Keratinocyte (primary cell): ENCODE measurements at regions not wholly inside any gene's neighbourhood (a gene's known extent, or its start where the extent isn't known, plus 50 kb on each side); places are given as distances from the start of the nearest gene placed in this dataset.

ENCODE experiments used
- DNase-seq: peaks from one replicate; pipeline ENCODE4 v3.0.0-alpha.2; 2011; ENCODE audit warnings: low read depth, missing footprints, low spot score
- FAIRE-seq: peaks from 2 replicates; lab custom pipeline; 2011; peaks lifted over from hg19 to GRCh38; lab: Jason Lieb, UNC
- H2AFZ ChIP-seq: 2 replicates; pipeline ENCODE4 v1.6.0; 2012; ENCODE audit warnings: low read length, control low read depth, inconsistent platforms; ENCODE audit not compliant: control insufficient read depth
- H3K27ac ChIP-seq: 2 replicates; pipeline ENCODE4 v1.5.1; 2011; ENCODE audit warnings: low read length; ENCODE audit not compliant: control insufficient read depth, insufficient read depth
- H3K27me3 ChIP-seq: 3 replicates; pipeline ENCODE4 v1.6.0; 2011; ENCODE audit warnings: low read length; ENCODE audit not compliant: control insufficient read depth, insufficient read depth; ENCODE audit errors: extremely low read depth
- H3K36me3 ChIP-seq, 2 experiments: 2 replicates in 1 of 2; 3 replicates in 1 of 2; pipeline ENCODE4 v1.5.1; 2011; ENCODE audit warnings: low read length in 2 of 2, mild to moderate bottlenecking in 1 of 2; ENCODE audit not compliant: control insufficient read depth in 2 of 2, insufficient read depth in 2 of 2; ENCODE audit errors: extremely low read depth in 1 of 2
- H3K4me1 ChIP-seq: 3 replicates; pipeline ENCODE4 v1.5.1; 2011; ENCODE audit warnings: low read length; ENCODE audit not compliant: control insufficient read depth, insufficient read depth; ENCODE audit errors: extremely low read depth
- H3K4me2 ChIP-seq: 3 replicates; pipeline ENCODE4 v1.6.0; 2011; ENCODE audit warnings: low read depth, low read length; ENCODE audit not compliant: control insufficient read depth, insufficient read depth; ENCODE audit errors: extremely low read depth
- H3K4me3 ChIP-seq, 3 experiments: fragments of 200-600 bp in 1 of 3; sonication (generic) in 1 of 3; 2 replicates in 2 of 3; 3 replicates in 1 of 3; pipeline ENCODE4 v1.5.1; 2011 to 2016; ENCODE audit warnings: low read length in 3 of 3, mild to moderate bottlenecking in 3 of 3, control low read depth in 2 of 3, inconsistent platforms in 1 of 3, low read depth in 1 of 3, mixed read lengths in 1 of 3, mixed run types in 1 of 3, moderate library complexity in 1 of 3; ENCODE audit not compliant: control insufficient read depth in 2 of 3, insufficient read depth in 2 of 3; ENCODE audit errors: extremely low read depth in 1 of 3
- H3K79me2 ChIP-seq: 2 replicates; pipeline ENCODE4 v1.6.0; 2012; ENCODE audit warnings: low read length; ENCODE audit not compliant: control insufficient read depth, insufficient read depth
- H3K9ac ChIP-seq: 3 replicates; pipeline ENCODE4 v1.6.0; 2011; ENCODE audit warnings: low read length; ENCODE audit not compliant: control insufficient read depth, insufficient read depth; ENCODE audit errors: extremely low read depth
- H3K9me1 ChIP-seq: 3 replicates; pipeline ENCODE4 v1.6.0; 2011; ENCODE audit warnings: low read length; ENCODE audit not compliant: control insufficient read depth, insufficient read depth; ENCODE audit errors: extremely low read depth
- H3K9me3 ChIP-seq: 2 replicates; pipeline ENCODE4 v1.5.1; 2012; ENCODE audit warnings: low read depth, low read length; ENCODE audit not compliant: control insufficient read depth
- H4K20me1 ChIP-seq: 3 replicates; pipeline ENCODE4 v1.6.0; 2011; ENCODE audit warnings: low read length; ENCODE audit not compliant: control insufficient read depth, insufficient read depth; ENCODE audit errors: extremely low read depth
- EZH2 ChIP-seq: IDR thresholded peaks from one replicate; pipeline ENCODE4 v1.6.1; 2012; ENCODE audit warnings: inconsistent platforms, mild to moderate bottlenecking, low read length, moderate library complexity
- dilution Hi-C: fragments of 300-500 bp; cut with MboI; formaldehyde crosslinking; loops from one replicate; pipeline ENCODE4 v1.7.0; 2020; ENCODE audit warnings: low sequenced_read_pairs; ENCODE audit not compliant: extremely low pct_ligation_motif_present
- TF ChIP-seq, protein P1 (sequence below), 3 experiments: IDR thresholded peaks in 1 of 3; conservative IDR thresholded peaks in 1 of 3; optimal IDR thresholded peaks in 1 of 3; 2 replicates in 2 of 3; 3 replicates in 1 of 3; pipeline versions ENCODE3 to v1.5.1; 2011; ENCODE audit warnings: low read length in 3 of 3, mild to moderate bottlenecking in 3 of 3, moderate library complexity in 2 of 3, control low read depth in 1 of 3, inconsistent platforms in 1 of 3; ENCODE audit not compliant: insufficient read depth in 2 of 3; ENCODE audit errors: extremely low read depth in 1 of 3

DNA sequence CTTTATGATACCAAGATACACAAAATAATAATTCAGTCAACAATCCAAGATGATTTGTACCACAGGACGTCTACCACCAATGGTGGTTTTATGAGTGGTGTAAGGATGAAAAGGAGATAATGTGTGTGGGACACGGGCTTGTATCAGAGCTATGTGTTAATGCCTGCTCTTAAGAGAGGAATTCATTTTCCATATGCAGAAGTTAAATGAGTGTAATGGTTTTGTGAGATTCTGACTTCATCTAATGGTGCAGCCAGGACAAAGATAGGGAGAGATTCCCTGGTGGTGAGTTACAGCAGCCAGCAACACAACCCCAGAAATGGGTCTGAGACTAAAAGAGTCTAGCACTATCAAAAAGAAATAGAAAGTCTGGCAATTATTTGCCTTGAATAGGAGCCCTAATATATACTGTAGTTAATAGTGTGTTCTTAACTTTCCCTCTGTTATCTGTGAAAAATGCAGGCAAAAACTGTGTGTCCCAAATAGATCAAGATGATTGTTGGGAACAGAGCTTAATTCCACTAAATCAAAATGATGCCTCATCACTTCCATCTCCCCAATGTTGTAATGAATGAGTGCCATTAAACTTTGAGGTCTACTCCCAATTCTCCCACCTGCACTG lies 455.0 kb upstream of the TCF4 start:
- Histone ChIP-seq H3K79me2 (no peaks in the 10 kb centered on the region), H3K9me1 (no peaks in the 10 kb centered on the region), H4K20me1 (no peaks in the 10 kb centered on the region), H3K36me3 (no peaks in the 10 kb centered on the region), H2AFZ (no peak overlapping the region), H3K27ac (no peak overlapping the region), H3K9me3 (no peaks in the 10 kb centered on the region), H3K9ac (no peak overlapping the region), H3K27me3 (no peaks in the 10 kb centered on the region), H3K4me2 (no peak overlapping the region), H3K4me3 (no peak overlapping the region), H3K4me1 (no peaks in the 10 kb centered on the region)
- DNase-seq: no peak
- no peak for FAIRE-seq
- dilution Hi-C loops: no loop called here
- TF ChIP-seq, protein P1, sequence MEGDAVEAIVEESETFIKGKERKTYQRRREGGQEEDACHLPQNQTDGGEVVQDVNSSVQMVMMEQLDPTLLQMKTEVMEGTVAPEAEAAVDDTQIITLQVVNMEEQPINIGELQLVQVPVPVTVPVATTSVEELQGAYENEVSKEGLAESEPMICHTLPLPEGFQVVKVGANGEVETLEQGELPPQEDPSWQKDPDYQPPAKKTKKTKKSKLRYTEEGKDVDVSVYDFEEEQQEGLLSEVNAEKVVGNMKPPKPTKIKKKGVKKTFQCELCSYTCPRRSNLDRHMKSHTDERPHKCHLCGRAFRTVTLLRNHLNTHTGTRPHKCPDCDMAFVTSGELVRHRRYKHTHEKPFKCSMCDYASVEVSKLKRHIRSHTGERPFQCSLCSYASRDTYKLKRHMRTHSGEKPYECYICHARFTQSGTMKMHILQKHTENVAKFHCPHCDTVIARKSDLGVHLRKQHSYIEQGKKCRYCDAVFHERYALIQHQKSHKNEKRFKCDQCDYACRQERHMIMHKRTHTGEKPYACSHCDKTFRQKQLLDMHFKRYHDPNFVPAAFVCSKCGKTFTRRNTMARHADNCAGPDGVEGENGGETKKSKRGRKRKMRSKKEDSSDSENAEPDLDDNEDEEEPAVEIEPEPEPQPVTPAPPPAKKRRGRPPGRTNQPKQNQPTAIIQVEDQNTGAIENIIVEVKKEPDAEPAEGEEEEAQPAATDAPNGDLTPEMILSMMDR (optimal IDR thresholded peaks at IDR 0.05 in 1 of 3, IDR thresholded peaks at IDR 0.05 in 1 of 3, conservative IDR thresholded peaks at IDR 0.05 in 1 of 3; ENCODE audit: extremely low read depth in 1 of 3, insufficient read depth in 2 of 3, low read length in 3 of 3): no peak
- no peak for TF ChIP-seq EZH2

DNA sequence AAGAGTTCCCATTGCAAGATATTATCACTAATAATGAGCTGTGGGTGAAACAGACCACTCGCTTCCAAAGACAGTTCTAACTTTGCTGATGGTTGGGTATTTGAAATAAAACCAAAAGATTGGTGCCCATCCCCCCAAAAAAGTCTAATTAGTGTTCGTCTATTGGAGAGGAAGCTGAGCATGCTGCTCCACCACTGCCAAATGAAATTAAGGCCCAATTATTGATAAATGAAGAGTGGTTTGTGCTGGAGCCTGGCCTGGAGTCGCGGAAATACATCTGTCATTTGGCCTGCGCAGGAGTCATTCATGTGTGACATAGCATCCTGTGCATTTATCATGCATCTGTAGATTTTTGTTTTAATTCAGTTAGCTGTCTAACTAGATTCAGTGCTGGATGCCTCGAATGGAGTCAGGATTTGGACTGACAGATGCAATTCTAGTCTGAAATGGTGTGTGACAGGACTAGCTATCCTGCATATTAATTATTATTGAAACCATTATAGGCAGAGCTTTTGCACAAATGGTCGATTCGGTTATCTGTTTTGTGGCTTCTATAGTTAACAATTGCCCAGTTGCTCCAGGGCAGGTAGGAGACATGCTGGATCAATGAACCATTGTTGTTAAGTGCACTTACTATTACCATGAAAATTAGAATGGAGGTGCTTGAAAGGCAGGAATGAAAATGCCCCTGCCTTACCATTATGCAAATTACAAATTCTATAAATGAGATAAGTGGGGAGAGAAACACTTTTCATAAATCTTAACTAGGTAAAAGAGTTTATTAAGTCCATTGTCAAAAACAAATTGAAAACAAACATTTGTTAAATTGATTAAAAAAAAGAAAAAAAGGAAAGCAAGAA lies 450.4 kb upstream of the TCF4 start:
- Histone ChIP-seq H3K36me3 (no peaks in the 10 kb centered on the region), H3K4me2 (no peak overlapping the region), H3K4me3 (no peak overlapping the region), H2AFZ (no peak overlapping the region), H3K9ac (no peak overlapping the region), H3K9me3 (no peaks in the 10 kb centered on the region), H3K4me1 (no peaks in the 10 kb centered on the region), H4K20me1 (no peaks in the 10 kb centered on the region), H3K27me3 (no peaks in the 10 kb centered on the region), H3K9me1 (no peaks in the 10 kb centered on the region), H3K79me2 (no peaks in the 10 kb centered on the region), H3K27ac (no peak overlapping the region)
- FAIRE-seq (no peak), DNase-seq (no peak)
- dilution Hi-C loops: no loop called here
- TF ChIP-seq, protein P1 (optimal IDR thresholded peaks at IDR 0.05 in 1 of 3, IDR thresholded peaks at IDR 0.05 in 1 of 3, conservative IDR thresholded peaks at IDR 0.05 in 1 of 3; ENCODE audit: extremely low read depth in 1 of 3, insufficient read depth in 2 of 3, low read length in 3 of 3): no peak
- TF ChIP-seq EZH2: no peak
